Brain microvascular endothelial cell (primary cell): ENCODE measurements at regions not wholly inside any gene's neighbourhood (a gene's known extent, or its start where the extent isn't known, plus 50 kb on each side); places are given as distances from the start of the nearest gene placed in this dataset.
"Not testable (repeated sequence)": the region's sequence is repeated elsewhere in the genome, so short reads cannot be mapped to it uniquely, and the experiment has no call there.

ENCODE experiments used
- DNase-seq: peaks from one replicate; pipeline ENCODE4 v3.0.0-alpha.2; 2020
- H3K27ac ChIP-seq: fragments of 250-450 bp; sonication (Bioruptor Pico); 2 replicates; pipeline ENCODE4 v1.5.1; 2020; ENCODE audit warnings: mild to moderate bottlenecking, moderate library complexity
- H3K27me3 ChIP-seq: fragments of 250-450 bp; sonication (Bioruptor Pico); replicated peaks from 2 replicates; pipeline ENCODE4 v1.5.1; 2020; ENCODE audit warnings: mild to moderate bottlenecking
- H3K36me3 ChIP-seq: fragments of 250-450 bp; sonication (Bioruptor Pico); replicated peaks from 2 replicates; pipeline ENCODE4 v1.5.1; 2020; ENCODE audit warnings: mild to moderate bottlenecking
- H3K4me3 ChIP-seq: 2 replicates; pipeline ENCODE4 v1.5.1; 2011; ENCODE audit warnings: low read depth, mild to moderate bottlenecking, control low read depth, low read length, moderate library complexity
- CTCF ChIP-seq: IDR thresholded peaks from 2 replicates; pipeline ENCODE4 v1.5.1; 2011; ENCODE audit warnings: low read depth, mild to moderate bottlenecking, moderate library complexity, low read length, control low read depth, inconsistent platforms; ENCODE audit errors: missing control alignments
- in situ Hi-C: cut with HindIII; loops from 2 replicates; pipeline ENCODE4 v1.10.0; 2017; ENCODE audit warnings: low sequenced_read_pairs, low pct_ligation_motif_present

GRCh38 chr14:55851961-55852360 lies 266.2 kb upstream of the PELI2 start:
- H3K36me3 ChIP-seq = no peaks in the 10 kb centered on the region
- no peak overlapping the region for H3K27ac ChIP-seq
- in situ Hi-C loops = no loop called here
- no peak for TF ChIP-seq CTCF
- H3K27me3 ChIP-seq = no peaks in the 10 kb centered on the region
- H3K4me3 ChIP-seq = no peak overlapping the region
- DNase-seq = no peak

- no peak for TF ChIP-seq CTCF
- DNase-seq = no peak
- in situ Hi-C loops = no loop called here
- no peaks in the 10 kb centered on the region for H3K36me3 ChIP-seq
- H3K27me3 ChIP-seq = no peaks in the 10 kb centered on the region
- H3K4me3 ChIP-seq = no peak overlapping the region
- no peak overlapping the region for H3K27ac ChIP-seq
Observed at GRCh38 chr14:55855751-55856150, 262.5 kb upstream of the PELI2 start.

DNA sequence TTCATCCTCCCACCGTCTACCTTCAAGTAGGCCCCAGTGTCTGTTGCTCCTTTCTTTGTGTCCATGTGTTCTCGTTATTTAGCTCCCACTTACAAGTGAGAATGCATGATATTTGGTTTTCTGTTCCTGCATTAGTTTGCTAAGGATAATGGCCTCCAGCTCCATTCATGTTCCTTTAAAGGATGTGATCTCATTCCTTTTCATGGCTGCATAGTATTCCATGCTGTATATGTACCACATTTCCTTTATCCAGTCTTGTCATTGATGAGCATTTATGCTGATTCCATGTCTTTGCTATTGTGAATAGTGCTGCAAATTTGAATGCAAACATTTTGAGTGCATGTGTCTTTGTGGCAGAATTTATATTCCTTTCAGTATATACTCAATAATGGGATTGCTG lies 259.6 kb upstream of the PELI2 start:
- H3K27me3 ChIP-seq = no peaks in the 10 kb centered on the region
- H3K4me3 ChIP-seq = no peak overlapping the region
- no peak overlapping the region for H3K27ac ChIP-seq
- in situ Hi-C loops = no loop called here
- no peaks in the 10 kb centered on the region for H3K36me3 ChIP-seq
- no peak for DNase-seq
- TF ChIP-seq CTCF = no peak

GRCh38 chr14:55861561-55861960 lies 256.6 kb upstream of the PELI2 start:
- H3K4me3 ChIP-seq, DNase-seq, H3K36me3 ChIP-seq, in situ Hi-C loops, H3K27ac ChIP-seq, H3K27me3 ChIP-seq: not testable (repeated sequence)

DNA sequence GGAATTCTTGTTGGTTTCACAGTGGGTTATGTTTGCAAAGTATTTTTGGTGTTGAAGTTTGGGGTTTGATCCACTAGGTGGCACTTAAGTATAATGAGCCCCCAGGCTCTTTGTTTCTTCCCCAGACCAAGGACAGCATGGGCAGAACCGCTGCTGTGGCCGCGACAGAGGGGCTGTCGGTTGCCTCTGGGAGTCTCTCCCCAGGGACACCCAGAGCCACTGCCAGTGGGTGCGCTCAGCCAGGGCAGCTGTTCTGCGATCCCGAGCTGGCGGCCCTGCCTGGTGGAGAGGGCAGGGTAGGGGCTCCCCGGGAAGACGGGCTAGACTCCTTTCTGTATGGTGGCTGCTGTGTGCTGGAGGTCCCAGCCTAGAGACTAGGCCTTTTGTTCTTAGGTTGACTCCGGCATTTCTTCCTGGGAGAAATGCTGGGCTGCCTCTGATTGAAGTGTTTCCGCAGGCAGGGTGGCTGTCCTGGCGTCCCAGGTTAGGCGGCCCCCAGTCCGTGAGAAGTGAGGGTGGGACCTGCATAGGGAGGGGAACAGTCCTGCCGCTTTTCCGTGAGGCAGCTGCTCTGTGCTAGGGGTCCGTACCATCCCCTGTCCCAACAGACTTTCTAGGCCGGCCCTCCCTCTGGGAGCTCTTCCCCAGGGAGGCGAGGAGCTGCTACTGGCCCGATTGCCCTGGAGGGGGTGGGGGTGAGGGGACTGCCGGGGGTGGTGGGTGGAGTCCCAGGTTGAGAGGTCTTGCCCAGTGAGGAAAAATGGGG lies 253.1 kb upstream of the PELI2 start:
- no peak for DNase-seq
- Histone ChIP-seq H3K27ac (no peak overlapping the region), H3K27me3 (no peaks in the 10 kb centered on the region), H3K4me3 (no peak overlapping the region), H3K36me3 (no peaks in the 10 kb centered on the region)
- TF ChIP-seq CTCF = no peak
- in situ Hi-C loops = no loop called here

DNA sequence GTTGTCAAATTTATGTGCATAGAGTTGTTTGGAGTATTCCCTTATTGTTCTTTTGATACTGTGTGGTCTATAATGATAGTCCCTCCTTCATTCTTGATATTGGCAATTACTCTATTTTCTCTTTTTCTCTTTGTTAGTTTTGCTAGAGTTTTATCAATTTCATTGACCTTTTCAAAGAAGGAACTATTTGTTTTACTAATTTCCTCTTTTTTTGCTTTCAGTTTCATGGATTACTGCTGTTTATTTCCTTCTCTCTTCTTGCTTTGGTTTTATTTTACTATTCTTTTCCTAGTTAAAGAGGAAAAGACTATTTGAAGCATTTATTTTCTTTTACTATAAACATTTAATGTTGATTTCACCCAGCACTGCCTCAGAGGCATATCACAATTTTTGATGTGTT lies 250.9 kb upstream of the PELI2 start:
- no peak for DNase-seq
- in situ Hi-C loops = no loop called here
- no peak overlapping the region for H3K4me3 ChIP-seq
- no peaks in the 10 kb centered on the region for H3K27me3 ChIP-seq
- no peak overlapping the region for H3K27ac ChIP-seq
- TF ChIP-seq CTCF = no peak
- no peaks in the 10 kb centered on the region for H3K36me3 ChIP-seq
